H9 (cell line): ENCODE measurements at regions not wholly inside any gene's neighbourhood (a gene's known extent, or its start where the extent isn't known, plus 50 kb on each side); places are given as distances from the start of the nearest gene placed in this dataset.

Experiments
- DNase-seq: peaks from one replicate; pipeline ENCODE4 v3.0.0-alpha.2; 2017
- H2AFZ ChIP-seq: one replicate; pipeline ENCODE4 v1.6.1; 2013; ENCODE audit warnings: mild to moderate bottlenecking, low read length, control low read depth, moderate library complexity
- H2AK5ac ChIP-seq: 2 replicates; pipeline ENCODE4 v1.6.1; 2013; ENCODE audit warnings: low read length, control low read depth, mixed read lengths; ENCODE audit not compliant: insufficient read length
- H2BK120ac ChIP-seq: one replicate; pipeline ENCODE4 v1.6.1; 2013; ENCODE audit warnings: low read depth, mild to moderate bottlenecking, low read length, control low read depth, inconsistent platforms; ENCODE audit not compliant: poor library complexity, severe bottlenecking
- H2BK12ac ChIP-seq: 2 replicates; pipeline ENCODE4 v1.6.1; 2013; ENCODE audit warnings: low read length, control low read depth, mixed read lengths, low read depth; ENCODE audit not compliant: insufficient read length
- H2BK15ac ChIP-seq: 2 replicates; pipeline ENCODE4 v1.6.1; 2013; ENCODE audit warnings: low read depth, low read length, control low read depth
- H2BK20ac ChIP-seq: one replicate; pipeline ENCODE4 v1.6.1; 2013; ENCODE audit warnings: low read depth, mild to moderate bottlenecking, low read length, control low read depth, inconsistent platforms; ENCODE audit not compliant: poor library complexity, severe bottlenecking
- H2BK5ac ChIP-seq: 2 replicates; pipeline ENCODE4 v1.6.1; 2013; ENCODE audit warnings: low read length, control low read depth, mixed read lengths; ENCODE audit not compliant: insufficient read length
- H3K14ac ChIP-seq: 2 replicates; pipeline ENCODE4 v1.6.1; 2013; ENCODE audit warnings: low read length, control low read depth; ENCODE audit not compliant: insufficient read depth
- H3K18ac ChIP-seq: 2 replicates; pipeline ENCODE4 v1.6.1; 2013; ENCODE audit warnings: low read depth, mild to moderate bottlenecking, mixed read lengths, low read length, control low read depth; ENCODE audit not compliant: insufficient read length
- H3K23ac ChIP-seq: 2 replicates; pipeline ENCODE4 v1.6.1; 2013; ENCODE audit warnings: low read length, control low read depth, mixed read lengths, low read depth; ENCODE audit not compliant: insufficient read length
- H3K23me2 ChIP-seq: 2 replicates; pipeline ENCODE4 v1.6.1; 2013; ENCODE audit warnings: low read depth, mild to moderate bottlenecking, mixed read lengths, low read length, control low read depth; ENCODE audit not compliant: insufficient read length, poor library complexity, severe bottlenecking
- H3K27ac ChIP-seq: 2 replicates; pipeline ENCODE4 v1.5.1; 2013; ENCODE audit warnings: low read length, control low read depth, mixed read lengths, low read depth; ENCODE audit not compliant: insufficient read length
- H3K27me3 ChIP-seq: 2 replicates; pipeline ENCODE4 v1.6.1; 2013; ENCODE audit warnings: low read length, control low read depth, inconsistent platforms; ENCODE audit not compliant: insufficient read depth
- H3K4ac ChIP-seq: 2 replicates; pipeline ENCODE4 v1.6.1; 2013; ENCODE audit warnings: low read depth, mild to moderate bottlenecking, control low read depth, inconsistent platforms, low read length, moderate library complexity
- H3K4me1 ChIP-seq: 2 replicates; pipeline ENCODE4 v1.6.1; 2013; ENCODE audit warnings: low read length, control low read depth, inconsistent platforms; ENCODE audit not compliant: insufficient read depth
- H3K4me2 ChIP-seq: 2 replicates; pipeline ENCODE4 v1.6.1; 2013; ENCODE audit warnings: low read length, control low read depth, mixed read lengths; ENCODE audit not compliant: insufficient read length, insufficient read depth
- H3K56ac ChIP-seq: 2 replicates; pipeline ENCODE4 v1.6.1; 2013; ENCODE audit warnings: low read depth, mild to moderate bottlenecking, mixed read lengths, low read length, control low read depth; ENCODE audit not compliant: insufficient read length
- H3K79me1 ChIP-seq: 2 replicates; pipeline ENCODE4 v1.6.1; 2013; ENCODE audit warnings: low read depth, mild to moderate bottlenecking, moderate library complexity, low read length, control low read depth, inconsistent platforms; ENCODE audit not compliant: insufficient read depth, poor library complexity, severe bottlenecking
- H3K79me2 ChIP-seq: 2 replicates; pipeline ENCODE4 v1.6.1; 2013; ENCODE audit warnings: low read length, control low read depth, inconsistent platforms; ENCODE audit not compliant: insufficient read depth
- H3K9ac ChIP-seq: 2 replicates; pipeline ENCODE4 v1.6.1; 2013; ENCODE audit warnings: low read length, control low read depth, mixed read lengths; ENCODE audit not compliant: insufficient read length; ENCODE audit errors: extremely low read depth
- H3K9me3 ChIP-seq: one replicate; pipeline ENCODE4 v1.6.1; 2013; ENCODE audit warnings: low read depth, low read length, inconsistent platforms; ENCODE audit not compliant: control insufficient read depth
- H3T11ph ChIP-seq: one replicate; pipeline ENCODE4 v1.6.1; 2013; ENCODE audit warnings: mild to moderate bottlenecking, low read length, control low read depth, inconsistent platforms
- H4K20me1 ChIP-seq: one replicate; pipeline ENCODE4 v1.6.1; 2013; ENCODE audit not compliant: control insufficient read depth, insufficient read length, insufficient read depth
- H4K5ac ChIP-seq: 2 replicates; pipeline ENCODE4 v1.6.1; 2013; ENCODE audit warnings: low read depth, mild to moderate bottlenecking, mixed read lengths, low read length, control low read depth; ENCODE audit not compliant: insufficient read length
- H4K8ac ChIP-seq: replicated peaks from 2 replicates; pipeline ENCODE4 v1.6.1; 2013; ENCODE audit warnings: low read length, control low read depth, mixed read lengths, low read depth; ENCODE audit not compliant: insufficient read length
- H4K91ac ChIP-seq: 2 replicates; pipeline ENCODE4 v1.6.1; 2013; ENCODE audit warnings: low read depth, mild to moderate bottlenecking, moderate library complexity, mixed read lengths, low read length, control low read depth; ENCODE audit not compliant: insufficient read length
- H3K27ac Mint-ChIP-seq, 3 experiments: 2 replicates in 2 of 3; 3 replicates in 1 of 3; pipeline ENCODE4 v1.8.0; 2020 to 2021; ENCODE audit warnings: mixed read lengths in 3 of 3, mild to moderate bottlenecking in 1 of 3, moderate library complexity in 1 of 3
- H3K27me3 Mint-ChIP-seq: 2 replicates; pipeline ENCODE4 v1.8.0; 2021; ENCODE audit warnings: low read depth, mild to moderate bottlenecking, moderate library complexity, mixed read lengths
- H3K36me3 Mint-ChIP-seq, 3 experiments: 2 replicates in 2 of 3; 3 replicates in 1 of 3; pipeline ENCODE4 v1.8.0; 2020 to 2021; ENCODE audit warnings: low read depth in 3 of 3, mixed read lengths in 3 of 3; ENCODE audit not compliant: insufficient read depth in 1 of 3
- H3K4me1 Mint-ChIP-seq, 2 experiments: 2 replicates each; pipeline ENCODE4 v1.8.0; 2020; ENCODE audit warnings: mixed read lengths in 2 of 2
- H3K4me3 Mint-ChIP-seq, 2 experiments: 2 replicates in 1 of 2; 3 replicates in 1 of 2; pipeline ENCODE4 v1.8.0; 2020 to 2021; ENCODE audit warnings: mild to moderate bottlenecking in 2 of 2, mixed read lengths in 2 of 2, moderate library complexity in 1 of 2
- H3K9me3 Mint-ChIP-seq, 2 experiments: 2 replicates in 1 of 2; 3 replicates in 1 of 2; pipeline ENCODE4 v1.8.0; 2020; ENCODE audit warnings: mild to moderate bottlenecking in 2 of 2, mixed read lengths in 2 of 2, moderate library complexity in 1 of 2
- CTCF ChIP-seq: fragments of 200-600 bp; sonication (generic); conservative IDR thresholded peaks from 3 replicates; pipeline ENCODE4 v1.8.0; 2021; ENCODE audit warnings: antibody characterized with exemption, mild to moderate bottlenecking
- WGBS: extraction: QIAGEN DNeasy Blood & Tissue Kit; methylation state at CpG from one replicate; pipeline ENCODE4 v1.1.7; 2013; ENCODE audit warnings: missing lambda C conversion rate, low lambda C conversion rate, mixed read lengths; ENCODE audit not compliant: insufficient read length; ENCODE audit errors: extremely low coverage; 5-methylcytosine and 5-hydroxymethylcytosine counted together

GRCh38 chr3:28915741-28916500 lies 364.9 kb upstream of the RBMS3 start:
- no peaks in the 10 kb centered on the region for H4K20me1 ChIP-seq

More at GRCh38 chr3:28915741-28916500, 364.9 kb upstream of the RBMS3 start:
- Histone ChIP-seq H3K79me1 (no peaks in the 10 kb centered on the region), H2AK5ac (no peak overlapping the region), H3K9ac (no peak overlapping the region), H3K27me3 (no peaks in the 10 kb centered on the region), H3K14ac (no peak overlapping the region), H4K5ac (no peak overlapping the region), H2BK20ac (no peak overlapping the region), H3T11ph (no peak overlapping the region), H2BK12ac (no peak overlapping the region), H2BK5ac (no peak overlapping the region), H3K23ac (no peak overlapping the region), H3K4me1 (no peaks in the 10 kb centered on the region), H4K91ac (no peak overlapping the region), H3K27ac (no peak overlapping the region), H3K4me2 (no peak overlapping the region), H3K56ac (no peak overlapping the region), H3K18ac (no peak overlapping the region), H3K79me2 (no peaks in the 10 kb centered on the region), H3K23me2 (no peaks in the 10 kb centered on the region), H4K8ac (no peak overlapping the region), H2BK120ac (no peak overlapping the region), H2BK15ac (no peak overlapping the region), H3K4ac (no peak overlapping the region), H3K9me3 (no peaks in the 10 kb centered on the region), H2AFZ (no peak overlapping the region)
- Mint-ChIP-seq H3K4me3 (no peak overlapping the region), H3K36me3 (no peaks in the 10 kb centered on the region), H3K27me3 (no peaks in the 10 kb centered on the region), H3K27ac (peak overlapping the region in 2 of 3 experiments; percentile 34 to 62; a peak in 4 of 7 replicates), H3K4me1 (peaks cover 7 to 11% of the 10 kb centered on the region in 2 experiments; a peak in 3 of 4 replicates), H3K9me3 (no peaks in the 10 kb centered on the region)
- no CpG with 5 or more reads among the region's 8 CpGs for WGBS
- DNase-seq: peak; percentile 43
- peak; percentile 39; the same call in 2 of the 3 replicates for TF ChIP-seq CTCF
